ENCODE measurements at regions not wholly inside any gene's neighbourhood (a gene's known extent, or its start where the extent isn't known, plus 50 kb on each side); places are given as distances from the start of the nearest gene placed in this dataset.
A peak's percentile ranks its signal among the peaks of the same experiment; 100 is the strongest.

- Histone ChIP-seq H3K36me3 (no peaks in the 10 kb centered on the region), H3K4me3 (no peak overlapping the region), H3K27me3 (no peaks in the 10 kb centered on the region), H3K4me1 (peaks cover 0 to 15% (median 5%) of the 10 kb centered on the region in 3 donors), H3K9me3 (no peaks in the 10 kb centered on the region), H3K27ac (no peak overlapping the region)
- TF ChIP-seq, protein P1, sequence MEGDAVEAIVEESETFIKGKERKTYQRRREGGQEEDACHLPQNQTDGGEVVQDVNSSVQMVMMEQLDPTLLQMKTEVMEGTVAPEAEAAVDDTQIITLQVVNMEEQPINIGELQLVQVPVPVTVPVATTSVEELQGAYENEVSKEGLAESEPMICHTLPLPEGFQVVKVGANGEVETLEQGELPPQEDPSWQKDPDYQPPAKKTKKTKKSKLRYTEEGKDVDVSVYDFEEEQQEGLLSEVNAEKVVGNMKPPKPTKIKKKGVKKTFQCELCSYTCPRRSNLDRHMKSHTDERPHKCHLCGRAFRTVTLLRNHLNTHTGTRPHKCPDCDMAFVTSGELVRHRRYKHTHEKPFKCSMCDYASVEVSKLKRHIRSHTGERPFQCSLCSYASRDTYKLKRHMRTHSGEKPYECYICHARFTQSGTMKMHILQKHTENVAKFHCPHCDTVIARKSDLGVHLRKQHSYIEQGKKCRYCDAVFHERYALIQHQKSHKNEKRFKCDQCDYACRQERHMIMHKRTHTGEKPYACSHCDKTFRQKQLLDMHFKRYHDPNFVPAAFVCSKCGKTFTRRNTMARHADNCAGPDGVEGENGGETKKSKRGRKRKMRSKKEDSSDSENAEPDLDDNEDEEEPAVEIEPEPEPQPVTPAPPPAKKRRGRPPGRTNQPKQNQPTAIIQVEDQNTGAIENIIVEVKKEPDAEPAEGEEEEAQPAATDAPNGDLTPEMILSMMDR (IDR thresholded peaks at IDR 0.05): no peak
- TF ChIP-seq POLR2A (IDR thresholded peaks at IDR 0.05) (no peak), POLR2AphosphoS5 (IDR thresholded peaks at IDR 0.05) (no peak), EP300 (IDR thresholded peaks at IDR 0.05) (no peak)
- ATAC-seq: no peak
- 59 to 81% methylated on average over 4 to 5 of the region's 5 CpGs for WGBS, 2 donors (ENCODE audit: low coverage in 1 of 2)
Observed at GRCh38 chr9:109893241-109893640, 113.2 kb downstream of the PALM2AKAP2 start.

DNA sequence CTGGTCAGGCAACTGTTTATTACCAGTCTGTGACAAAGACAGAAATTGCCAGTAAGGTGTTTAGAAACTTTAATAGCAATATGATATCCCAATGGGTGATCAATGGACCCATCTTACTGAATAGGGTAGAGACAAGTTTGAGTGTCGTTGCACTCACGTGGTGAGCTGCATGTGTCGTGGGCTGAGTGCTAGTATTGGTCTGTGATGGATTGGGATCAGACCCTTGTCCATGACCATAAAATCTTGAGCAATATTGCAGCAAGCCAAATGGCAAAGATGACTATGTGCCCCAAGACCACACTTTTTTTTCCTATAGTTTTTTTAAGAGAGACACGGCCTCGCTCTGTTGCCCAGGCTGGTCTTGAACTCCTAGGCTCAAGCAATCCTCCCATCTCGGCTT, 114.5 kb downstream of the PALM2AKAP2 start:
- peaks cover 0 to 13% (median 4%) of the 10 kb centered on the region in 3 donors for H3K4me1 ChIP-seq

GRCh38 chr9:109894921-109895758, 115.1 kb downstream of the PALM2AKAP2 start:
- Histone ChIP-seq H3K27ac (peak overlapping the region in 2 of 4 donors; percentile 14 to 22), H3K36me3 (no peaks in the 10 kb centered on the region), H3K4me3 (no peak overlapping the region), H3K4me1 (peaks cover 0 to 13% (median 4%) of the 10 kb centered on the region in 3 donors), H3K27me3 (no peaks in the 10 kb centered on the region), H3K9me3 (no peaks in the 10 kb centered on the region)
- WGBS, 2 donors (ENCODE audit: low coverage in 1 of 2): 35 to 43% methylated on average over 4 to 5 of the region's 6 CpGs
- TF ChIP-seq EP300 (IDR thresholded peaks at IDR 0.05) (no peak), POLR2AphosphoS5 (IDR thresholded peaks at IDR 0.05) (peak; percentile 36)
- ATAC-seq: no peak

More for the DNA sequence above, 114.5 kb downstream of the PALM2AKAP2 start:
- Histone ChIP-seq H3K36me3 (no peaks in the 10 kb centered on the region), H3K9me3 (no peaks in the 10 kb centered on the region), H3K4me3 (no peak overlapping the region), H3K27me3 (no peaks in the 10 kb centered on the region), H3K27ac (peak overlapping the region in 1 of 4 donors; percentile 22)
- no peak for ATAC-seq
- WGBS, 2 donors (ENCODE audit: low coverage in 1 of 2): 92 to 100% methylated on average over 2 to 6 of the region's 6 CpGs
- TF ChIP-seq POLR2AphosphoS5 (IDR thresholded peaks at IDR 0.05): no peak
- TF ChIP-seq, protein P1 (IDR thresholded peaks at IDR 0.05): no peak
- TF ChIP-seq POLR2A (IDR thresholded peaks at IDR 0.05): no peak
- no peak for TF ChIP-seq EP300 (IDR thresholded peaks at IDR 0.05)

- Histone ChIP-seq H3K4me3 (no peak overlapping the region), H3K36me3 (no peaks in the 10 kb centered on the region), H3K27me3 (no peaks in the 10 kb centered on the region), H3K27ac (no peak overlapping the region), H3K4me1 (no peaks in the 10 kb centered on the region), H3K9me3 (no peaks in the 10 kb centered on the region)
- 58% methylated on average over 2 of the region's 3 CpGs; no CpG with 5 or more reads in 1 of the 2 donors for WGBS, 2 donors (ENCODE audit: low coverage in 1 of 2)
- TF ChIP-seq POLR2AphosphoS5 (IDR thresholded peaks at IDR 0.05) (no peak), EP300 (IDR thresholded peaks at IDR 0.05) (no peak), POLR2A (IDR thresholded peaks at IDR 0.05) (no peak)
- TF ChIP-seq, protein P1 (IDR thresholded peaks at IDR 0.05): no peak
- ATAC-seq: peak; percentile 54
Observed at GRCh38 chr9:109901201-109901600, 121.2 kb downstream of the PALM2AKAP2 start.

- Histone ChIP-seq H3K27me3 (no peaks in the 10 kb centered on the region), H3K4me3 (no peak overlapping the region), H3K36me3 (no peaks in the 10 kb centered on the region), H3K27ac (no peak overlapping the region), H3K4me1 (no peaks in the 10 kb centered on the region), H3K9me3 (no peaks in the 10 kb centered on the region)
- TF ChIP-seq POLR2A (IDR thresholded peaks at IDR 0.05): no peak
- TF ChIP-seq, protein P1 (IDR thresholded peaks at IDR 0.05): peak; percentile 73 to 85 (median 80)
- ATAC-seq: no peak
- 3 to 9% methylated on average over 2 of the region's 2 CpGs for WGBS, 2 donors (ENCODE audit: low coverage in 1 of 2)
Observed at GRCh38 chr9:109903515-109904138, 123.6 kb downstream of the PALM2AKAP2 start.
